SK-N-SH (cell line): ENCODE measurements at regions not wholly inside any gene's neighbourhood (a gene's known extent, or its start where the extent isn't known, plus 50 kb on each side); places are given as distances from the start of the nearest gene placed in this dataset.

Experiments
- CTCF ChIA-PET: fragments of 300-600, 350-600 bp; formaldehyde crosslinking; extraction: SDS; loops from one replicate; lab custom pipeline; 2021; lab: Yijun Ruan, JAX
- POLR2A ChIA-PET: fragments of 350-600 bp; sonication (Branson Sonifier 250); formaldehyde crosslinking; extraction: SDS; loops from one replicate; lab custom pipeline; 2020; ENCODE audit warnings: antibody characterized with exemption, inconsistent platforms; lab: Yijun Ruan, JAX
- DNase-seq: peaks from one replicate; pipeline ENCODE4 v3.0.0; 2012
- H2AFZ ChIP-seq: fragments of 200-600 bp; sonication (generic); 2 replicates; pipeline ENCODE4 v1.8.1; 2016; ENCODE audit warnings: antibody characterized with exemption, mild to moderate bottlenecking, low read depth
- H3F3A ChIP-seq: fragments of 200-600 bp; sonication (generic); replicated peaks from 2 replicates; pipeline ENCODE3; 2016; ENCODE audit warnings: antibody characterized with exemption, mild to moderate bottlenecking; ENCODE audit not compliant: insufficient read depth
- H3K27ac ChIP-seq, 2 experiments: fragments of 200-500 bp in 1 of 2; fragments of 200-600 bp in 1 of 2; sonication (Bioruptor generic) in 1 of 2; sonication (generic), shearing (Covaris generic) in 1 of 2; 2 replicates each; pipeline versions ENCODE4 v1.5.1 to v1.6.1; 2014 to 2016; ENCODE audit warnings: low read depth in 2 of 2, inconsistent platforms in 1 of 2, low read length in 1 of 2, mild to moderate bottlenecking in 1 of 2, mixed read lengths in 1 of 2
- H3K27me3 ChIP-seq: fragments of 200-600 bp; sonication (generic), shearing (Covaris generic); 2 replicates; pipeline ENCODE4 v1.6.1; 2016; ENCODE audit warnings: mixed run types; ENCODE audit not compliant: insufficient read depth
- H3K36me3 ChIP-seq, 2 experiments: fragments of 200-500 bp in 1 of 2; fragments of 200-600 bp in 1 of 2; sonication (Bioruptor generic) in 1 of 2; sonication (generic) in 1 of 2; replicated peaks in 1 of 2; 2 replicates each; pipeline versions ENCODE3 to v1.5.1; 2014 to 2016; ENCODE audit warnings: low read length in 1 of 2, mild to moderate bottlenecking in 1 of 2; ENCODE audit not compliant: insufficient read depth in 2 of 2, control insufficient read depth in 1 of 2
- H3K4me1 ChIP-seq, 2 experiments: fragments of 200-500 bp in 1 of 2; fragments of 200-600 bp in 1 of 2; sonication (Bioruptor generic) in 1 of 2; sonication (generic), shearing (Covaris generic) in 1 of 2; 2 replicates each; pipeline versions ENCODE4 v1.5.1 to v1.6.1; 2014 to 2016; ENCODE audit warnings: low read depth in 1 of 2, low read length in 1 of 2, mixed run types in 1 of 2; ENCODE audit not compliant: insufficient read depth in 2 of 2, control insufficient read depth in 1 of 2
- H3K4me2 ChIP-seq: fragments of 200-600 bp; sonication (generic), shearing (Covaris generic); 2 replicates; pipeline ENCODE4 v1.6.1; 2017; ENCODE audit warnings: mixed run types
- H3K4me3 ChIP-seq, 2 experiments: fragments of 200-500 bp in 1 of 2; fragments of 200-600 bp in 1 of 2; sonication (Bioruptor generic) in 1 of 2; sonication (generic), shearing (Covaris generic) in 1 of 2; 2 replicates each; pipeline versions ENCODE4 v1.5.1 to v1.8.1; 2014 to 2016; ENCODE audit warnings: low read depth in 2 of 2, inconsistent platforms in 1 of 2, low read length in 1 of 2, mild to moderate bottlenecking in 1 of 2, mixed read lengths in 1 of 2, moderate library complexity in 1 of 2
- H3K79me2 ChIP-seq: fragments of 200-600 bp; sonication (generic); 2 replicates; pipeline ENCODE4 v1.8.1; 2017; ENCODE audit warnings: mild to moderate bottlenecking; ENCODE audit not compliant: insufficient read depth
- H3K9ac ChIP-seq: fragments of 200-600 bp; sonication (generic); 2 replicates; pipeline ENCODE4 v1.6.1; 2017; ENCODE audit warnings: mixed run types
- H3K9me2 ChIP-seq: fragments of 200-600 bp; sonication (generic); 2 replicates; pipeline ENCODE4 v1.6.1; 2017; ENCODE audit warnings: mixed run types
- H3K9me3 ChIP-seq: fragments of 200-600 bp; sonication (generic); 2 replicates; pipeline ENCODE4 v1.6.1; 2017; ENCODE audit warnings: mixed run types, mild to moderate bottlenecking, moderate library complexity
- H4K20me1 ChIP-seq: fragments of 200-600 bp; sonication (generic); 2 replicates; pipeline ENCODE4 v1.6.1; 2017; ENCODE audit warnings: mild to moderate bottlenecking, mixed run types; ENCODE audit not compliant: insufficient read depth
- CHD2 ChIP-seq: fragments of 150-350 bp; IDR thresholded peaks from 2 replicates; pipeline ENCODE4 v1.6.1; 2018; ENCODE audit warnings: low read length; ENCODE audit not compliant: partially characterized antibody
- ELF1 ChIP-seq: IDR thresholded peaks from 2 replicates; pipeline ENCODE4 v1.4.0; 2012
- EP300 ChIP-seq, 2 experiments: IDR thresholded peaks; 2 replicates each; pipeline versions ENCODE4 v1.4.0 to v1.6.1; 2012; ENCODE audit warnings: borderline replicate concordance in 1 of 2, low read depth in 1 of 2, low read length in 1 of 2
- FOSL2 ChIP-seq: IDR thresholded peaks from 2 replicates; pipeline ENCODE4 v1.4.0; 2012; ENCODE audit warnings: low read depth, mild to moderate bottlenecking, moderate library complexity, borderline replicate concordance
- GATA2 ChIP-seq: sonication (generic); formaldehyde crosslinking; IDR thresholded peaks from 2 replicates; pipeline ENCODE4 v1.5.0; 2020; ENCODE audit warnings: mild to moderate bottlenecking, missing genetic modification reagents
- MXI1 ChIP-seq: IDR thresholded peaks from 2 replicates; pipeline ENCODE4 v1.6.1; 2012; ENCODE audit warnings: mild to moderate bottlenecking, low read depth, low read length, improper control_type of control experiment
- NFIC ChIP-seq: IDR thresholded peaks from 2 replicates; pipeline ENCODE4 v1.4.0; 2012; ENCODE audit warnings: borderline replicate concordance
- RXRA ChIP-seq: IDR thresholded peaks from 2 replicates; pipeline ENCODE4 v1.4.0; 2012; ENCODE audit warnings: low read depth, mild to moderate bottlenecking, borderline replicate concordance
- TEAD4 ChIP-seq: IDR thresholded peaks from 2 replicates; pipeline ENCODE4 v1.4.0; 2012; ENCODE audit warnings: mild to moderate bottlenecking, borderline replicate concordance; ENCODE audit not compliant: insufficient read depth
- WGBS: methylation state at CpG from one replicate; pipeline ENCODE4 v1.1.6; 2017; ENCODE audit warnings: low lambda C conversion rate; 5-methylcytosine and 5-hydroxymethylcytosine counted together
- TF ChIP-seq, protein P1 (sequence below): IDR thresholded peaks from 2 replicates; pipeline ENCODE4 v1.6.1; 2012; ENCODE audit warnings: mild to moderate bottlenecking, low read depth, low read length, moderate library complexity
- TF ChIP-seq, protein P2 (sequence below): fragments of 150-350 bp; IDR thresholded peaks from 2 replicates; pipeline ENCODE4 v1.6.1; 2016; ENCODE audit warnings: mild to moderate bottlenecking, low read depth, low read length
- TF ChIP-seq, protein P3 (sequence below): IDR thresholded peaks from 2 replicates; pipeline ENCODE4 v1.4.0; 2012; ENCODE audit warnings: low read depth
- TF ChIP-seq, protein P4 (sequence below): IDR thresholded peaks from 2 replicates; pipeline ENCODE4 v1.4.0; 2012; ENCODE audit warnings: low read depth, borderline replicate concordance
- TF ChIP-seq, protein P5 (sequence below): IDR thresholded peaks from 2 replicates; pipeline ENCODE4 v1.4.0; 2012; ENCODE audit warnings: low read depth, borderline replicate concordance
- TF ChIP-seq, protein P6 (sequence below): fragments of 200-600 bp; sonication (generic); IDR thresholded peaks from 2 replicates; pipeline ENCODE4 v1.6.1; 2017; ENCODE audit warnings: antibody characterized with exemption, mild to moderate bottlenecking, moderate library complexity

DNA sequence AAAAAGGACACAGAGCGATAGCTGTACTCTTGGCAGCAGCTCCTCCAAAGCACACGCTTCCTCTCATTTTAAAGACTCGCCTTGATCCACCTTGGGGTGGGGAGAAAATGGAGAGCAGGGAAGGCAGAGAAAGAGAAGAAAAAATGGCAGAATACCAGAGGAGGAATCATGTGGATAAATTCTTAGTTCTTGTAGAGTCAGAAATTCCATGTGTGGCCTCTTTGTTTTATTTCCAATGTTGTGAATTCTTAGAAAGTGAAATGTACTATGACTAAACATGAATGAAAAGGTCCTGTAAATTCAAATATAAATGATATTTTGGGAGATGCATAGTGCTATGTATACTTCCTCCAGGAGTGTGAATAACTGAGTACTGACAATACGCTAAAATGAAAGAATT is 89.7 kb upstream of the SESTD1 start (continued):
- TF ChIP-seq, protein P1, sequence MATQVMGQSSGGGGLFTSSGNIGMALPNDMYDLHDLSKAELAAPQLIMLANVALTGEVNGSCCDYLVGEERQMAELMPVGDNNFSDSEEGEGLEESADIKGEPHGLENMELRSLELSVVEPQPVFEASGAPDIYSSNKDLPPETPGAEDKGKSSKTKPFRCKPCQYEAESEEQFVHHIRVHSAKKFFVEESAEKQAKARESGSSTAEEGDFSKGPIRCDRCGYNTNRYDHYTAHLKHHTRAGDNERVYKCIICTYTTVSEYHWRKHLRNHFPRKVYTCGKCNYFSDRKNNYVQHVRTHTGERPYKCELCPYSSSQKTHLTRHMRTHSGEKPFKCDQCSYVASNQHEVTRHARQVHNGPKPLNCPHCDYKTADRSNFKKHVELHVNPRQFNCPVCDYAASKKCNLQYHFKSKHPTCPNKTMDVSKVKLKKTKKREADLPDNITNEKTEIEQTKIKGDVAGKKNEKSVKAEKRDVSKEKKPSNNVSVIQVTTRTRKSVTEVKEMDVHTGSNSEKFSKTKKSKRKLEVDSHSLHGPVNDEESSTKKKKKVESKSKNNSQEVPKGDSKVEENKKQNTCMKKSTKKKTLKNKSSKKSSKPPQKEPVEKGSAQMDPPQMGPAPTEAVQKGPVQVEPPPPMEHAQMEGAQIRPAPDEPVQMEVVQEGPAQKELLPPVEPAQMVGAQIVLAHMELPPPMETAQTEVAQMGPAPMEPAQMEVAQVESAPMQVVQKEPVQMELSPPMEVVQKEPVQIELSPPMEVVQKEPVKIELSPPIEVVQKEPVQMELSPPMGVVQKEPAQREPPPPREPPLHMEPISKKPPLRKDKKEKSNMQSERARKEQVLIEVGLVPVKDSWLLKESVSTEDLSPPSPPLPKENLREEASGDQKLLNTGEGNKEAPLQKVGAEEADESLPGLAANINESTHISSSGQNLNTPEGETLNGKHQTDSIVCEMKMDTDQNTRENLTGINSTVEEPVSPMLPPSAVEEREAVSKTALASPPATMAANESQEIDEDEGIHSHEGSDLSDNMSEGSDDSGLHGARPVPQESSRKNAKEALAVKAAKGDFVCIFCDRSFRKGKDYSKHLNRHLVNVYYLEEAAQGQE = no peak
- TF ChIP-seq, protein P2, sequence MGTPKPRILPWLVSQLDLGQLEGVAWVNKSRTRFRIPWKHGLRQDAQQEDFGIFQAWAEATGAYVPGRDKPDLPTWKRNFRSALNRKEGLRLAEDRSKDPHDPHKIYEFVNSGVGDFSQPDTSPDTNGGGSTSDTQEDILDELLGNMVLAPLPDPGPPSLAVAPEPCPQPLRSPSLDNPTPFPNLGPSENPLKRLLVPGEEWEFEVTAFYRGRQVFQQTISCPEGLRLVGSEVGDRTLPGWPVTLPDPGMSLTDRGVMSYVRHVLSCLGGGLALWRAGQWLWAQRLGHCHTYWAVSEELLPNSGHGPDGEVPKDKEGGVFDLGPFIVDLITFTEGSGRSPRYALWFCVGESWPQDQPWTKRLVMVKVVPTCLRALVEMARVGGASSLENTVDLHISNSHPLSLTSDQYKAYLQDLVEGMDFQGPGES = no peak
- TF ChIP-seq, protein P3, sequence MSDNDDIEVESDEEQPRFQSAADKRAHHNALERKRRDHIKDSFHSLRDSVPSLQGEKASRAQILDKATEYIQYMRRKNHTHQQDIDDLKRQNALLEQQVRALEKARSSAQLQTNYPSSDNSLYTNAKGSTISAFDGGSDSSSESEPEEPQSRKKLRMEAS = no peak
- TF ChIP-seq EP300 (IDR thresholded peaks at IDR 0.05; ENCODE audit: borderline replicate concordance in 1 of 2, low read depth in 1 of 2, low read length in 1 of 2) (no peak), MXI1 (no peak), NFIC (no peak)
- TF ChIP-seq, all 33 proteins: peak for 0

DNA sequence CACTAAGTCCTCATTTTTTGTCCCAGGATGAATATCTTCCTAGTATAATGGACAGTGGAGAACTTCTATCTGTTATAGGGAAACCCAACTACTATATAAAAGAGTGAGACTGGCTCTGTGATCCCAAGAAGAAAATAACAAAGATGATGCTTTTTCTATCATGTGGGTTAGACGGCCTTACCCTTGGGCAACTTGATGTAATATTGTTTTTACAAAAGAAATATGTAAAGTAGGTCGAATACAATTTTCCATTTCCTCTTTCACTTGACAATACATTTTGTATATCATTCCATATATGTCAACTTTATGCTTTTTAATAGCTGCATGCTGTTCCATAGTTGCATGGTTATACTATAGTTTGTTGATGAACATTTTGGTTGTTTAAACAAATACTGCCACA is 87.5 kb upstream of the SESTD1 start:
- no peak overlapping the region for H3K4me2 ChIP-seq

More for the DNA sequence above, 87.5 kb upstream of the SESTD1 start:
- H3K4me1 ChIP-seq = no peaks in the 10 kb centered on the region; a peak in 2 of 4 replicates
- no peak for DNase-seq
- no peaks in the 10 kb centered on the region for H3K36me3 ChIP-seq
- H3K9me3 ChIP-seq = no peaks in the 10 kb centered on the region
- H3F3A ChIP-seq = no peaks in the 10 kb centered on the region
- H3K9ac ChIP-seq = no peak overlapping the region
- H3K27me3 ChIP-seq = no peaks in the 10 kb centered on the region
- H2AFZ ChIP-seq = no peak overlapping the region
- H3K27ac ChIP-seq = no peak overlapping the region
- no peaks in the 10 kb centered on the region for H3K79me2 ChIP-seq
- WGBS = 46% methylated on average over 2 of the region's 2 CpGs
- no peak overlapping the region for H3K4me3 ChIP-seq
- POLR2A ChIA-PET = no interaction called here
- TF ChIP-seq FOSL2 (no peak), MXI1 (no peak), TEAD4 (no peak), NFIC (no peak), GATA2 (CRISPR knock-in tag) (no peak), RXRA (no peak), EP300 (IDR thresholded peaks at IDR 0.05; ENCODE audit: borderline replicate concordance in 1 of 2, low read depth in 1 of 2, low read length in 1 of 2) (no peak), ELF1 (no peak), CHD2 (no peak)
- TF ChIP-seq, protein P4, sequence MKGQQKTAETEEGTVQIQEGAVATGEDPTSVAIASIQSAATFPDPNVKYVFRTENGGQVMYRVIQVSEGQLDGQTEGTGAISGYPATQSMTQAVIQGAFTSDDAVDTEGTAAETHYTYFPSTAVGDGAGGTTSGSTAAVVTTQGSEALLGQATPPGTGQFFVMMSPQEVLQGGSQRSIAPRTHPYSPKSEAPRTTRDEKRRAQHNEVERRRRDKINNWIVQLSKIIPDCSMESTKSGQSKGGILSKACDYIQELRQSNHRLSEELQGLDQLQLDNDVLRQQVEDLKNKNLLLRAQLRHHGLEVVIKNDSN = no peak
- TF ChIP-seq, protein P5, sequence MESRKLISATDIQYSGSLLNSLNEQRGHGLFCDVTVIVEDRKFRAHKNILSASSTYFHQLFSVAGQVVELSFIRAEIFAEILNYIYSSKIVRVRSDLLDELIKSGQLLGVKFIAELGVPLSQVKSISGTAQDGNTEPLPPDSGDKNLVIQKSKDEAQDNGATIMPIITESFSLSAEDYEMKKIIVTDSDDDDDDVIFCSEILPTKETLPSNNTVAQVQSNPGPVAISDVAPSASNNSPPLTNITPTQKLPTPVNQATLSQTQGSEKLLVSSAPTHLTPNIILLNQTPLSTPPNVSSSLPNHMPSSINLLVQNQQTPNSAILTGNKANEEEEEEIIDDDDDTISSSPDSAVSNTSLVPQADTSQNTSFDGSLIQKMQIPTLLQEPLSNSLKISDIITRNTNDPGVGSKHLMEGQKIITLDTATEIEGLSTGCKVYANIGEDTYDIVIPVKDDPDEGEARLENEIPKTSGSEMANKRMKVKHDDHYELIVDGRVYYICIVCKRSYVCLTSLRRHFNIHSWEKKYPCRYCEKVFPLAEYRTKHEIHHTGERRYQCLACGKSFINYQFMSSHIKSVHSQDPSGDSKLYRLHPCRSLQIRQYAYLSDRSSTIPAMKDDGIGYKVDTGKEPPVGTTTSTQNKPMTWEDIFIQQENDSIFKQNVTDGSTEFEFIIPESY = no peak
- TF ChIP-seq, protein P6, sequence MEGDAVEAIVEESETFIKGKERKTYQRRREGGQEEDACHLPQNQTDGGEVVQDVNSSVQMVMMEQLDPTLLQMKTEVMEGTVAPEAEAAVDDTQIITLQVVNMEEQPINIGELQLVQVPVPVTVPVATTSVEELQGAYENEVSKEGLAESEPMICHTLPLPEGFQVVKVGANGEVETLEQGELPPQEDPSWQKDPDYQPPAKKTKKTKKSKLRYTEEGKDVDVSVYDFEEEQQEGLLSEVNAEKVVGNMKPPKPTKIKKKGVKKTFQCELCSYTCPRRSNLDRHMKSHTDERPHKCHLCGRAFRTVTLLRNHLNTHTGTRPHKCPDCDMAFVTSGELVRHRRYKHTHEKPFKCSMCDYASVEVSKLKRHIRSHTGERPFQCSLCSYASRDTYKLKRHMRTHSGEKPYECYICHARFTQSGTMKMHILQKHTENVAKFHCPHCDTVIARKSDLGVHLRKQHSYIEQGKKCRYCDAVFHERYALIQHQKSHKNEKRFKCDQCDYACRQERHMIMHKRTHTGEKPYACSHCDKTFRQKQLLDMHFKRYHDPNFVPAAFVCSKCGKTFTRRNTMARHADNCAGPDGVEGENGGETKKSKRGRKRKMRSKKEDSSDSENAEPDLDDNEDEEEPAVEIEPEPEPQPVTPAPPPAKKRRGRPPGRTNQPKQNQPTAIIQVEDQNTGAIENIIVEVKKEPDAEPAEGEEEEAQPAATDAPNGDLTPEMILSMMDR = no peak
- TF ChIP-seq, protein P2 = no peak
- TF ChIP-seq, all 33 proteins: peak for 0
- Histone ChIP-seq H4K20me1 (no peaks in the 10 kb centered on the region), H3K9me2 (no peaks in the 10 kb centered on the region)
- CTCF ChIA-PET = no interaction called here
